ENCODE measurements at regions not wholly inside any gene's neighbourhood (a gene's known extent, or its start where the extent isn't known, plus 50 kb on each side); places are given as distances from the start of the nearest gene placed in this dataset.
"Not testable (repeated sequence)": the region's sequence is repeated elsewhere in the genome, so short reads cannot be mapped to it uniquely, and the experiment has no call there.

DNA sequence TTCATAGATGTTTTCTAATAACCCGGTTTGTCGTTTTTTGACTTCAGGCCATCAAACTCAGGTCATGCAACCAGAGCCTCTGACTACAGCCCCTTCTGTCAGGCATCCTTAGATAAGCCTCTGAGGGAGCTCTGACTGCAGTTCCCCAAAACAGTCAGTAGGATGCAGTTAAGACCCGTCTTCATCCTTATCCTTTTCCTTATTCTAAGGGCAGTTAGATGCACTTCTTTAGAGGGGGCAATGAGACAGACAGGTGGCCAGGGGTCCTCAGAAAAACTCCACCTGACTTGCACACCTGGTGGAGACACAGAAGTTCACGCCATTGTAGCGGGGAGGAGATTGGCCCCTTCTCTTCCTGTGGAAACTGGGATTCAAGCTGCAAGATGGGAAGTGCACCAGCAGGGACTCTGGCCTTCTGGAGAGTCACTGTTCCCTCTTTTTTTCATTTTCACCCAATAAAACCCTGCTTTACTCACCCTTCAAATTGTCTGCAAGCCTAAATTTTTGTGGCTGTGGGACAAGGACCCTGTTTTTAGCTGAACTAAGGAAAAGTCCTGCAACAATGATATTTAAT, 104.8 kb upstream of the TFPI start:
- DNase-seq, result peak in 1 of 2 experiments; percentile 13
- no TSS peak for BruUV-seq (replicated peaks)
- Mint-ChIP-seq H3K4me1 (ENCODE audit: low read depth, unreplicated experiment) (no peaks in the 10 kb centered on the region), H3K27me3 (ENCODE audit: insufficient read depth, unreplicated experiment) (peaks cover 13% of the 10 kb centered on the region), H3K9me3 (ENCODE audit: unreplicated experiment) (no peaks in the 10 kb centered on the region), H3K36me3 (ENCODE audit: insufficient read depth, unreplicated experiment) (no peaks in the 10 kb centered on the region), H3K4me3 (ENCODE audit: unreplicated experiment) (no peak overlapping the region), H3K27ac (ENCODE audit: unreplicated experiment) (no peak overlapping the region)
- Histone ChIP-seq H3K4me3 (ENCODE audit: low read depth, low read length) (no peak overlapping the region), H3K9me3 (no peaks in the 10 kb centered on the region), H3K4me1 (no peaks in the 10 kb centered on the region), H3K27me3 (replicated peaks; ENCODE audit: control insufficient read depth, insufficient read depth, low read length) (no peaks in the 10 kb centered on the region), H3K36me3 (ENCODE audit: control insufficient read depth, insufficient read depth, low read length) (no peaks in the 10 kb centered on the region)
- ChIA-PET POLR2A (no interaction called here), CTCF (interaction anchor here (1.2 kb wide), 1 partner anchor 184 kb away, joined by 4 read pairs; no protein-coding TSS in a partner anchor)
- TF ChIP-seq, protein P1, sequence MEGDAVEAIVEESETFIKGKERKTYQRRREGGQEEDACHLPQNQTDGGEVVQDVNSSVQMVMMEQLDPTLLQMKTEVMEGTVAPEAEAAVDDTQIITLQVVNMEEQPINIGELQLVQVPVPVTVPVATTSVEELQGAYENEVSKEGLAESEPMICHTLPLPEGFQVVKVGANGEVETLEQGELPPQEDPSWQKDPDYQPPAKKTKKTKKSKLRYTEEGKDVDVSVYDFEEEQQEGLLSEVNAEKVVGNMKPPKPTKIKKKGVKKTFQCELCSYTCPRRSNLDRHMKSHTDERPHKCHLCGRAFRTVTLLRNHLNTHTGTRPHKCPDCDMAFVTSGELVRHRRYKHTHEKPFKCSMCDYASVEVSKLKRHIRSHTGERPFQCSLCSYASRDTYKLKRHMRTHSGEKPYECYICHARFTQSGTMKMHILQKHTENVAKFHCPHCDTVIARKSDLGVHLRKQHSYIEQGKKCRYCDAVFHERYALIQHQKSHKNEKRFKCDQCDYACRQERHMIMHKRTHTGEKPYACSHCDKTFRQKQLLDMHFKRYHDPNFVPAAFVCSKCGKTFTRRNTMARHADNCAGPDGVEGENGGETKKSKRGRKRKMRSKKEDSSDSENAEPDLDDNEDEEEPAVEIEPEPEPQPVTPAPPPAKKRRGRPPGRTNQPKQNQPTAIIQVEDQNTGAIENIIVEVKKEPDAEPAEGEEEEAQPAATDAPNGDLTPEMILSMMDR (IDR thresholded peaks at IDR 0.05; ENCODE audit: insufficient read depth in 1 of 2, low read depth in 1 of 2, low read length in 1 of 2, severe bottlenecking in 1 of 2, unreplicated experiment in 1 of 2), result peak; percentile 35 to 47
- intact Hi-C loops (cut with micrococcal nuclease; ENCODE audit: unreplicated experiment), result loop anchor here (1.0 to 2.0 kb wide), 2 partner anchors 184 to 854 kb away; no protein-coding TSS in a partner anchor

DNA sequence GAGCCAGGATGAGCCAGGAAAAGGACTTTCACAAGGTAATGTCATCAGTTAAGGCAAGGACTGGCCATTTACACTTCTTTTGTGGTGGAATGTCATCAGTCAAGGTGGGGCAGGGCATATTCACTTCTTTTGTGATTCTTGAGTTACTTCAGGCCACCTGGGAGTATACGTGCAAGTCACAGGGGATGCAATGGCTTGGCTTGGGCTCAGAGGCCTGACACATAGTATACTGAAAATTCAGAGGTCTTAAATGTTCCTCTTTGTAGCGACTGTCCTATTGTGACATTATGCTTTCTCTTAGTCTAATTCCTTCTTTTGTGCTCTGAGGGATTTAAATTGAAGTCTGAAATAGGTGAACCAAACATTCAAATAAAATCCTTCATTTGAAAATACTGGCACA, 121.8 kb upstream of the TFPI start:
- H3K27me3 ChIP-seq (replicated peaks; ENCODE audit: control insufficient read depth, insufficient read depth, low read length); H3K4me3 ChIP-seq (ENCODE audit: low read depth, low read length); H3K27ac Mint-ChIP-seq (ENCODE audit: unreplicated experiment); BruUV-seq (replicated peaks); H3K4me1 ChIP-seq; DNase-seq; H3K36me3 ChIP-seq (ENCODE audit: control insufficient read depth, insufficient read depth, low read length); H3K4me1 Mint-ChIP-seq (ENCODE audit: low read depth, unreplicated experiment); CTCF ChIA-PET; H3K36me3 Mint-ChIP-seq (ENCODE audit: insufficient read depth, unreplicated experiment); POLR2A ChIA-PET; H3K4me3 Mint-ChIP-seq (ENCODE audit: unreplicated experiment); intact Hi-C loops (cut with micrococcal nuclease; ENCODE audit: unreplicated experiment); H3K9me3 ChIP-seq; H3K9me3 Mint-ChIP-seq (ENCODE audit: unreplicated experiment): not testable (repeated sequence)
- peaks cover 10% of the 10 kb centered on the region for H3K27me3 Mint-ChIP-seq (ENCODE audit: insufficient read depth, unreplicated experiment)

DNA sequence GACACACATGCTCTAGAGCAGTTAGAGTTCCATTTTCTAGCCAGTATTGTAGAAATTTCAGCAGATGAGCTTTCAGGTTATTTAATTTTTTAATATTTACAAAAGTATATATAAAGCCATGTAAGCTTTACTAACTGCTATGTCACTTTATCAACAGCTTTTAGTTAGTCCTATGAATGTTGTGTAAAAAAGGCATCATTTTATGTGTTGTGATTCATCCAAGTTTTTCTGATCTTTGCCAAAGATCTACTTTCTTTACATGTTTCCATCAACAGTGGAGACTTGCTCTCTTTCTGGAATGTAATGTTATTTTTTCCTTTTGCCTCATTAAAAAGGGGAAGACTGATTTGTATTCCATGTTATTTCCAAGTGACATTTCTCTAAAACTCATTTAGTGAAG, 125.2 kb upstream of the TFPI start:
- Mint-ChIP-seq H3K4me1 (ENCODE audit: low read depth, unreplicated experiment) (no peaks in the 10 kb centered on the region), H3K9me3 (ENCODE audit: unreplicated experiment) (no peaks in the 10 kb centered on the region), H3K27ac (ENCODE audit: unreplicated experiment) (no peak overlapping the region), H3K4me3 (ENCODE audit: unreplicated experiment) (no peak overlapping the region), H3K36me3 (ENCODE audit: insufficient read depth, unreplicated experiment) (no peaks in the 10 kb centered on the region), H3K27me3 (ENCODE audit: insufficient read depth, unreplicated experiment) (peaks cover 7% of the 10 kb centered on the region)
- intact Hi-C loops (cut with micrococcal nuclease; ENCODE audit: unreplicated experiment), result no loop called here
- Histone ChIP-seq H3K9me3 (no peaks in the 10 kb centered on the region), H3K36me3 (ENCODE audit: control insufficient read depth, insufficient read depth, low read length) (no peaks in the 10 kb centered on the region), H3K4me1 (no peaks in the 10 kb centered on the region), H3K4me3 (ENCODE audit: low read depth, low read length) (no peak overlapping the region), H3K27me3 (replicated peaks; ENCODE audit: control insufficient read depth, insufficient read depth, low read length) (no peaks in the 10 kb centered on the region)
- ChIA-PET CTCF (no interaction called here), POLR2A (no interaction called here)
- DNase-seq, result no peak
- TF ChIP-seq, protein P1 (IDR thresholded peaks at IDR 0.05; ENCODE audit: insufficient read depth in 1 of 2, low read depth in 1 of 2, low read length in 1 of 2, severe bottlenecking in 1 of 2, unreplicated experiment in 1 of 2), result no peak
- BruUV-seq (replicated peaks), result no TSS peak

DNA sequence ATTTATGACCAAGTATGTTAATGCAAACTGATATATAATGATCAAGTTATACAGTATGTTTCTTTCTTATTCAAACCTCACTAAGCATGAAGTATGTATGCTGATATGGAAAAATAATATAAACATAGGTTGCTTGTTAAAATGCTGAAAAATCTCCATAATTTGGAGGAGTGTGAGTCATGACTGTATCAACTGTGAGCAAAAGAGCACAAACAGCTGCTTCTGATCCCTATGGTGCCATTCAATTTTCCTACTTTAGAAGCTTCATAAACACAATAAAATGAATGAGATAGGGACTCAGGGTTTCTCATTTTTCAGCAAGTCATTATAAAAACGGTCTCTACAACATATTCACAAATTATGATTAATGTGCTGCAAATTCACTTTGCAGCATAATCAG, 129.9 kb upstream of the TFPI start:
- H3K27me3 Mint-ChIP-seq (ENCODE audit: insufficient read depth, unreplicated experiment), result no peaks in the 10 kb centered on the region
- Histone ChIP-seq H3K4me1 (no peaks in the 10 kb centered on the region), H3K27me3 (replicated peaks; ENCODE audit: control insufficient read depth, insufficient read depth, low read length) (no peaks in the 10 kb centered on the region), H3K4me3 (ENCODE audit: low read depth, low read length) (no peak overlapping the region), H3K9me3 (no peaks in the 10 kb centered on the region), H3K36me3 (ENCODE audit: control insufficient read depth, insufficient read depth, low read length) (no peaks in the 10 kb centered on the region)
- intact Hi-C loops (cut with micrococcal nuclease; ENCODE audit: unreplicated experiment), result no loop called here
- TF ChIP-seq, protein P1 (IDR thresholded peaks at IDR 0.05; ENCODE audit: insufficient read depth in 1 of 2, low read depth in 1 of 2, low read length in 1 of 2, severe bottlenecking in 1 of 2, unreplicated experiment in 1 of 2), result no peak
- H3K4me3 Mint-ChIP-seq (ENCODE audit: unreplicated experiment), result no peak overlapping the region
- no peak overlapping the region for H3K27ac Mint-ChIP-seq (ENCODE audit: unreplicated experiment)
- H3K36me3 Mint-ChIP-seq (ENCODE audit: insufficient read depth, unreplicated experiment), result no peaks in the 10 kb centered on the region
- no TSS peak for BruUV-seq (replicated peaks)
- no peaks in the 10 kb centered on the region for H3K9me3 Mint-ChIP-seq (ENCODE audit: unreplicated experiment)
- DNase-seq, result no peak
- no peaks in the 10 kb centered on the region for H3K4me1 Mint-ChIP-seq (ENCODE audit: low read depth, unreplicated experiment)
- ChIA-PET POLR2A (no interaction called here), CTCF (no interaction called here)
